AG04450 (cell line): ENCODE measurements at regions not wholly inside any gene's neighbourhood (a gene's known extent, or its start where the extent isn't known, plus 50 kb on each side); places are given as distances from the start of the nearest gene placed in this dataset.

Experiments used
- CTCF ChIA-PET: fragments of 300-600, 350-600 bp; formaldehyde crosslinking; extraction: SDS; loops from one replicate; lab custom pipeline; 2022; ENCODE audit warnings: antibody characterized with exemption, inconsistent platforms; lab: Charles Lee
- POLR2A ChIA-PET: fragments of 350-600 bp; formaldehyde crosslinking; extraction: SDS; loops from one replicate; lab custom pipeline; 2021; ENCODE audit warnings: antibody characterized with exemption, inconsistent platforms; lab: Yijun Ruan, JAX
- DNase-seq: peaks from one replicate; pipeline ENCODE4 v3.0.0-alpha.2; 2011; ENCODE audit warnings: low read depth, low spot score
- H3K27ac ChIP-seq: one replicate; pipeline ENCODE4 v1.5.1; 2012; ENCODE audit warnings: low read depth, low read length, control low read depth
- H3K27me3 ChIP-seq: one replicate; pipeline ENCODE4 v1.6.0; 2012; ENCODE audit warnings: low read length; ENCODE audit not compliant: control insufficient read depth, insufficient read depth
- H3K4me3 ChIP-seq: 2 replicates; pipeline ENCODE4 v1.5.1; 2011; ENCODE audit warnings: mild to moderate bottlenecking, low read depth, low read length, control low read depth
- H3K9me3 ChIP-seq: 2 replicates; pipeline ENCODE4 v1.5.1; 2012; ENCODE audit warnings: low read length; ENCODE audit not compliant: control insufficient read depth, insufficient read depth
- CTCF ChIP-seq: IDR thresholded peaks from 2 replicates; pipeline ENCODE4 v1.5.1; 2011; ENCODE audit warnings: low read depth, low read length, control low read depth, inconsistent platforms

- Histone ChIP-seq H3K4me3 (no peak overlapping the region), H3K9me3 (0 out of 2 replicates have a peak, but pooled peaks cover 3% of the 10 kb centered on the region), H3K27ac (no peak overlapping the region), H3K27me3 (no peaks in the 10 kb centered on the region)
- DNase-seq = no peak
- no peak for TF ChIP-seq CTCF
- CTCF ChIA-PET = no interaction called here
- POLR2A ChIA-PET = no interaction called here
Observed at GRCh38 chr3:26246901-26247300, 375.7 kb upstream of the LRRC3B start.

GRCh38 chr3:26247712-26248111 is 374.9 kb upstream of the LRRC3B start:
- ChIA-PET CTCF (interaction anchor here (1.0 kb wide), 1 partner anchor 600 kb away, joined by 3 read pairs; no protein-coding TSS in a partner anchor), POLR2A (no interaction called here)
- no peak overlapping the region for H3K4me3 ChIP-seq
- no peaks in the 10 kb centered on the region for H3K27me3 ChIP-seq
- DNase-seq = no peak
- no peak overlapping the region for H3K27ac ChIP-seq
- no peak for TF ChIP-seq CTCF
- 0 out of 2 replicates have a peak, but pooled peaks cover 3% of the 10 kb centered on the region for H3K9me3 ChIP-seq

- no peak for TF ChIP-seq CTCF
- CTCF ChIA-PET = no interaction called here
- POLR2A ChIA-PET = no interaction called here
- Histone ChIP-seq H3K9me3 (0 out of 2 replicates have a peak, but pooled peaks cover 3% of the 10 kb centered on the region), H3K27me3 (no peaks in the 10 kb centered on the region), H3K4me3 (no peak overlapping the region), H3K27ac (no peak overlapping the region)
- no peak for DNase-seq
Observed at GRCh38 chr3:26252001-26252400, 370.6 kb upstream of the LRRC3B start.

GRCh38 chr3:26256224-26256623 is 366.3 kb upstream of the LRRC3B start:
- POLR2A ChIA-PET = no interaction called here
- no peak for TF ChIP-seq CTCF
- Histone ChIP-seq H3K4me3 (no peak overlapping the region), H3K27ac (no peak overlapping the region), H3K9me3 (no peaks in the 10 kb centered on the region; the same call in 1 of the 2 replicates), H3K27me3 (no peaks in the 10 kb centered on the region)
- CTCF ChIA-PET = no interaction called here
- no peak for DNase-seq

- ChIA-PET POLR2A (no interaction called here), CTCF (no interaction called here)
- Histone ChIP-seq H3K27me3 (no peaks in the 10 kb centered on the region), H3K9me3 (peaks cover 3% of the 10 kb centered on the region), H3K27ac (no peak overlapping the region), H3K4me3 (no peak overlapping the region)
- no peak for DNase-seq
- no peak for TF ChIP-seq CTCF
Observed at GRCh38 chr3:26259176-26259575, 363.4 kb upstream of the LRRC3B start.
